Peyer's patch (tissue), 4 donors: ENCODE measurements at regions not wholly inside any gene's neighbourhood (a gene's known extent, or its start where the extent isn't known, plus 50 kb on each side); places are given as distances from the start of the nearest gene placed in this dataset.

Experiments used
- DNase-seq, 3 donors: peaks; one replicate each; pipeline ENCODE4 v3.0.0-alpha.2; 2017 to 2019
- H3K27ac ChIP-seq, 4 donors: fragments of 200-600 bp; sonication (generic); one replicate each; pipeline ENCODE4 v1.5.1; 2016 to 2019
- H3K27me3 ChIP-seq, 2 donors: fragments of 200-600 bp; sonication (generic); one replicate each; pipeline ENCODE4 v1.5.1; 2019
- H3K36me3 ChIP-seq, 3 donors: fragments of 200-600 bp; sonication (generic); one replicate each; pipeline ENCODE4 v1.5.1; 2016 to 2019
- H3K4me1 ChIP-seq, 4 donors: fragments of 200-600 bp; sonication (generic); one replicate each; pipeline ENCODE4 v1.5.1; 2016 to 2019
- H3K4me3 ChIP-seq, 4 donors: fragments of 200-600 bp; sonication (generic); 1 replicate in 3 of 4; 2 replicates in 1 of 4; pipeline ENCODE4 v1.5.1; 2016 to 2019; ENCODE audit warnings: mild to moderate bottlenecking in 1 of 4
- H3K9me3 ChIP-seq, 4 donors: fragments of 200-600 bp; sonication (generic); one replicate each; pipeline ENCODE4 v1.5.1; 2016 to 2019; ENCODE audit warnings: mild to moderate bottlenecking in 1 of 4
- CTCF ChIP-seq, 6 experiments: fragments of 450-650 bp in 4 of 6; fragments of 200-600 bp in 2 of 6; sonication (generic) in 1 of 6; IDR thresholded peaks; one replicate each; pipeline ENCODE4 v1.5.1; 2017 to 2019; ENCODE audit warnings: antibody characterized with exemption in 6 of 6, mild to moderate bottlenecking in 3 of 6, moderate library complexity in 1 of 6
- POLR2A ChIP-seq, 2 donors: fragments of 450-650 bp; IDR thresholded peaks; one replicate each; pipeline ENCODE4 v1.5.1; 2017; ENCODE audit warnings: antibody characterized with exemption in 2 of 2, mild to moderate bottlenecking in 2 of 2, moderate library complexity in 2 of 2

DNA sequence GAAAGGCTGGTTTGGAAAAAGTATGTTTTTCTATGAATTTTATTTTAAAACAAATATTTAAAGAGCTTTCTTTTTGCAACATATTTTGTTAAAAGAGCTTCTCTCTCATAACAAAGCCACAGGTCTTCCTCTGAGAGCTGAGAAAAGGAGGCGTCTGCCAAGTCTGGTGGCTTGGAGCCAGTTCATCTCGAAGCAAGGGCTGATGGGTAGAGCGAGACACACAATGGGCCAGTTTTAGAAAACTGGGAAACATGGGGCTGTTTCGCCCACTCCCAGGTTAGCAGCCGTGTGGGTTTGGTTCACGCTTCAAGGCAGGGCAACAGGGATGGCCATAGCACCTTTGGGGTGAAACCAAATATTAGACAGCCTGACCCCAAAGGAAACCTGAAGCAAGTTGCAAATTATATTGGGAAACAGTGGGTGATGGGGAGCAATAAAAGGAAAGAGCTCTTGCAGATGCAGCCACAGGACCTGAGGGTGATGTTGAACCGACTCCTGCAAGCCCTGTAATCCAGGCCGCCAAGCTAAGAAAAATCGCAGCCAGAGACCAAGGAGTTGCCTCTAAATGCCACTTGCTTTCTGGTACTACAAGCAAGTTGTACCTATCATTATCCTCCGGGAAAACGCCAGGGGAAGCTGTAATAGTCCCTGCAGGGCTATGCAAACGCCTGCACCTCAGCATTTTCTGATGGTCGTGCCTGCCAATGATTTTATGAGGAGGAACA lies 88.4 kb upstream of the GALNT15 start:
- Histone ChIP-seq H3K36me3 (no peaks in the 10 kb centered on the region), H3K27ac (peak overlapping the region in 1 of 4 donors; percentile 18), H3K4me3 (no peak overlapping the region), H3K9me3 (peaks cover 0 to 9% (median 2%) of the 10 kb centered on the region in 4 donors), H3K27me3 (no peaks in the 10 kb centered on the region), H3K4me1 (peaks cover 0 to 5% (median 0%) of the 10 kb centered on the region in 4 donors)
- TF ChIP-seq POLR2A (IDR thresholded peaks at IDR 0.05) (no peak), CTCF (IDR thresholded peaks at IDR 0.05) (no peak)
- no peak for DNase-seq

- Histone ChIP-seq H3K27me3 (no peaks in the 10 kb centered on the region), H3K36me3 (no peaks in the 10 kb centered on the region), H3K27ac (no peak overlapping the region), H3K9me3 (peaks cover 0 to 6% (median under 1%) of the 10 kb centered on the region in 4 donors), H3K4me3 (no peak overlapping the region), H3K4me1 (peaks cover 0 to 5% (median 0%) of the 10 kb centered on the region in 4 donors)
- no peak for TF ChIP-seq POLR2A (IDR thresholded peaks at IDR 0.05)
- TF ChIP-seq CTCF (IDR thresholded peaks at IDR 0.05): no peak
- DNase-seq: no peak
Measured at GRCh38 chr3:16086690-16087089, 87.8 kb upstream of the GALNT15 start.

GRCh38 chr3:16088496-16088895 lies 86.0 kb upstream of the GALNT15 start:
- H3K4me1 ChIP-seq: peaks cover 0 to 5% (median 0%) of the 10 kb centered on the region in 4 donors
- no peak overlapping the region for H3K27ac ChIP-seq
- no peak for DNase-seq
- no peaks in the 10 kb centered on the region for H3K36me3 ChIP-seq
- TF ChIP-seq POLR2A (IDR thresholded peaks at IDR 0.05) (no peak), CTCF (IDR thresholded peaks at IDR 0.05) (no peak)
- H3K27me3 ChIP-seq: no peaks in the 10 kb centered on the region
- H3K9me3 ChIP-seq: no peaks in the 10 kb centered on the region
- no peak overlapping the region for H3K4me3 ChIP-seq

DNA sequence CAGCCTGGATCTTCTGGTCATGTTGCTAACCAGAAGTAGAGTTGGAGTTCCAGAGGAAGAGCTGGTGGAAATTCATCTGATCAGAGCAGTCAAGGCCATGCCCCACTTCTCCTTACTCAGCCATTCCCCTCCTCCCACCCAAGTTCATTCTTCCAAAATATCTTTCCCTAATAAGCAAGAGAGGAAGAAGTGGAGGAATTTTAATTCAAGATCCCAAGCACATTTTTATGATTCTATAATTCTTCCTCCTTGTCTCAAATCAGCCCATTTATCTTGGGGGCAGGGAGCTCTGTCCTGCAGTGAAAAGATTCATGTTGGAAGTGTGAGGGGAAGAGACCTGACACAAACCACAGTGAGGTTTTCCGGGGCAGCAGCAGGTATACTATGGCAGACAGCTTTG lies 85.0 kb upstream of the GALNT15 start:
- Histone ChIP-seq H3K4me3 (no peak overlapping the region), H3K27me3 (no peaks in the 10 kb centered on the region), H3K9me3 (no peaks in the 10 kb centered on the region), H3K27ac (no peak overlapping the region), H3K36me3 (no peaks in the 10 kb centered on the region), H3K4me1 (peaks cover 0 to 5% (median 0%) of the 10 kb centered on the region in 4 donors)
- TF ChIP-seq CTCF (IDR thresholded peaks at IDR 0.05) (no peak), POLR2A (IDR thresholded peaks at IDR 0.05) (no peak)
- no peak for DNase-seq

- peaks cover 0 to 5% (median 0%) of the 10 kb centered on the region in 4 donors for H3K4me1 ChIP-seq
- H3K9me3 ChIP-seq: no peaks in the 10 kb centered on the region
- H3K36me3 ChIP-seq: no peaks in the 10 kb centered on the region
- TF ChIP-seq POLR2A (IDR thresholded peaks at IDR 0.05): no peak
- TF ChIP-seq CTCF (IDR thresholded peaks at IDR 0.05): no peak
- no peak for DNase-seq
- no peak overlapping the region for H3K4me3 ChIP-seq
- H3K27me3 ChIP-seq: no peaks in the 10 kb centered on the region
- no peak overlapping the region for H3K27ac ChIP-seq
Measured at GRCh38 chr3:16090024-16090423, 84.5 kb upstream of the GALNT15 start.
